GM19397 (cell line): ENCODE measurements at regions not wholly inside any gene's neighbourhood (a gene's known extent, or its start where the extent isn't known, plus 50 kb on each side); places are given as distances from the start of the nearest gene placed in this dataset.
"Not testable (repeated sequence)": the region's sequence is repeated elsewhere in the genome, so short reads cannot be mapped to it uniquely, and the experiment has no call there.

Experiments used
- ATAC-seq: cut with Tn5 transposase; IDR thresholded peaks from one replicate; pipeline ENCODE4 v1.9.1; 2021; ENCODE audit warnings: mild to moderate bottlenecking, moderate library complexity; ENCODE audit not compliant: unreplicated experiment

DNA sequence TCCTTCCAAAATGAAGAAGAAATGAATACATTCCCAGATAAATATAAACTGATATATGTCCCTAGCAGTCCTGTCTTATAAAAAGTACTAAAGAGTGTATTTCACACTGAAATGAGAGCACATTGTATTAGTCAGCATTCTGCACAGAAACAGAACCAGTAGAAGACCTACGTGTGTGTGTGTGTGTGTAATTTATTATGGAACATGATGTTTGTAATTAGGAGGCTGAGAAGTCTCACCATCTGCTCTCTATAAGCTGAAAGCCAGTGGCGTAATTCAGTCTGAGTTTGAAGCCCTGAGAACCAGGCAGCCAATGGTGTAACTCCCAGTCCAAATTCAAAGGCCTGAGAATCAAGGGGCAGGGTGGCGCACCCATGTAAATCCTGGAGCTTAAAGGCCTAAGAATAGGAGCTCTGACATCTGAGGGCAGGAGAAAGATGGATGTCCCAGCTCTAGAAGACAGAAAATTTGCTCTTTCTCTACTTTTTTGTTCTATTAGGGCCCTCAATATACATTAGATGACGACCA is 146.5 kb upstream of the LYPLAL1 start:
- ATAC-seq = no peak

DNA sequence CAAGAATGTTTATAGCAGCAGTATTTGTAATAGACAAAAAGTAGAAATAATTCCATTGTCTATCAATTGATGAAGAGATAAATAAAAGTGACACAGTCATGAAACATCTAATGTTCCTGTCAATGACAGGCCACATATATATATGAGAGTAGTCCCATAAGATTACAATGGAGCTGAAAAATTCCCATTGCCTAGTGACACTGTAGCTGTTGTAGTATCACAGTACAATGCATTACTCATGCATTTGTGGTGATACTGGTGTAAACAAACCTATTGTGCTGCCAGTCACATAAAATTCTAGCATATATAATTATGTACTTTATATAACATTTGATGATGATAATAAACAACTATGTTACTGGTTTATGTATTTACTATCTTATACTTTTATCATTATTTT is 141.9 kb upstream of the LYPLAL1 start:
- ATAC-seq = no peak

DNA sequence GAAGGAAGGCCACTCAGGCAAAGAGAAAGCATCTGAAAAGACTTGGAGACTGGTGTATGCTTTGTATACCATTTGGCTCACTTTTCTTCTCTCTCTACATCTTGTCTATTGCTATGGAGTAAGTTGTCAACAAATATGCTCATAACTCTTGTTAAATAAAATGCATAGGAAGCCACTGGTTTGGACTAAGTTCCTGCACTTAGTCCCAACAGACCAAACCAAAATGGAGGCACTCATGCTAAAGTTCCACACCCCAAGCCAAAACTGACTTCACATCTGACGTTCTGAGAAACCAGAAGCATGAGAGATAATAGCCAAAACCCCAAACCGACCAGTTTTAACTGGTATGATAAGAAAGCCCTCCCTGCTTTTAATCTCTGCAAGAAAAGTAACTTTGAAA is 135.3 kb upstream of the LYPLAL1 start:
- ATAC-seq = no peak

DNA sequence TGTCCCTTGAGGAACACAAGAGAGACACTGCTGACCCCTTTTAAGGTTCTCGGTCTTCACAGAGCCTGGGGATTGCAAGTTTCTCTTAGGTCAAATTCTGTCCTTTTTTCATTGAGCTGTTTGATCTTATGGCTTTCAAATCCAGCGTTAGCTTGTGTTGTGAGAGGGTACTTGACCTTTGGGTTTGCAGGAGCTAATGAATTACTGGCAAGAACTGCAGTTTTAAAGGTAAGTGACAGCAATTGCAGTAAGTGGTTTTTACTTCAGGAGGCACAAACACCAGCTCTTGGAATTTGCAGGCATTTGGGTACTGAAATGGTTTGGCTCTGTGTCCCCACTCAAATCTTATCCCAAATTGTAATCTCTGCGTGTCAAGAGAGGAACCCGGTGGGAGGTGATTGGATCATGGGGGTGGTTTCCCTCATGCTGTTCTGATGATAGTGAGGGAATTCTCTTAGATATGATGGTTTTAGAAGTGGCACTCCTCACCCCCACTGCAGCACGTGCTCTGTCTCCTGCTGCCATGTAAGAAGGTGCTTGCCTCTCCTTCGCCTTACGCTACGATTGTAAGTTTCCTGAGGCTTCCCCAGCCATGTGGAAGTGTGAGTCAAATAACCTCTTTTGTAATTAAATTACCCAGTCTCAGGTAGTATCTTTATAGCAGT is 134.5 kb upstream of the LYPLAL1 start:
- ATAC-seq = no peak

DNA sequence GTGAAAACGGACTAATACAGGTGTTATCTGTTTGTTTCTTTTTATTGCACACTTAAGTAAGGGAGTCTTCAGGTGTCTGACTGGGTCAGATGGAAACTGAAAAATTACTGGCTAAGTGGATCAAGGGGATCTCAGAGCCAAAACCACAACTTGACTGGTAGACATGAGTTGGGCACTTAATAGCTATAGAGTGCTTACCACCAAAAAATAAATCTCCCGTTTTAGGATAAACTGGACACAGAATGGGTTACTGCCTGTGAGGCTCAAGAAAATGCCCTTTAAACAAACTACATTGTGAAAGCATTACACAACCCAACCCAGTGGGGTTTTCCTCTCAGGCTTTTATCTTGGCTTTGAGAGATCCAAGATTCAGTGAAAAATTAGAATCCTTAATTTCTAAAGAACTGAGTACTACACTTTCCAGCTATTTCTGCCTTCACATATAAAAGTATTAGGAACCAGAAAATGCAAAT is 134.0 kb upstream of the LYPLAL1 start:
- ATAC-seq = no peak

DNA sequence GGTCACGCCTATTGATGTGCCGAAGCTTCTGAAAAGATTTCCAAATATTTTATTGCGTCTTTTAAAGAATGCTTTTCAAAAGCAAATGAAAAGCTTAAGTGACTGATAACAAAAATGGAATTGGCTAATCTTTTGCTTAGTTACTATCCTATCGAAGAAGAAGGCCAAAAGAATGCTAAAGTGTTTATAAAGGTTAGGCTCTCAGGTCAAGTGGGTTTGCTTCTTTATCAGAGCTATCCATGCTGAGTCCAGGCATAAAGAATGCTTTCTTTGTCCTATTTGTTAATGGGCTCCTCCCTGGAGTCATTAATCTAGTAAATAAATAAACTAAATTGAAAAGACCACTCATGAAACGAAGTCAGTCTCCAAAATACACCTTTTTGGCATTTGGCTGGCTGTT is 133.4 kb upstream of the LYPLAL1 start:
- no peak for ATAC-seq

DNA sequence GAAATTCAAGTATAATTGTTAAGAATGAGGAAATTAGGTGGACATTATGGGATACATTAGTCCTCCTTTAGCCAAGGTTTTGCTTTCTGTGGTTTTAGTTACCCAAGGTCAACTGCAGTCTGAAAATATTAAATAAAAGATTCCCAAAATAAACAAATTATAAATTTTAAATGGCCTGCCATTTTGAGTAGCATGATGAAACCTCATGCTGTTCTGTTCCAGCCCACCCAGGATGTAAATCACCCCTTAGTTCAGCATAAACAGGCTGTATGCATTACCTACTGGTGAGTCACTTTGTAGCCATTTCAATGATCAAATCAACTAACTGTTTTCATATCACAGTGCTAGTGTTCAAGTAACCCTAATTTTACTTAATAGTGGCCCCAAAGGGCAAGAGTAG is 132.5 kb upstream of the LYPLAL1 start:
- no peak for ATAC-seq

DNA sequence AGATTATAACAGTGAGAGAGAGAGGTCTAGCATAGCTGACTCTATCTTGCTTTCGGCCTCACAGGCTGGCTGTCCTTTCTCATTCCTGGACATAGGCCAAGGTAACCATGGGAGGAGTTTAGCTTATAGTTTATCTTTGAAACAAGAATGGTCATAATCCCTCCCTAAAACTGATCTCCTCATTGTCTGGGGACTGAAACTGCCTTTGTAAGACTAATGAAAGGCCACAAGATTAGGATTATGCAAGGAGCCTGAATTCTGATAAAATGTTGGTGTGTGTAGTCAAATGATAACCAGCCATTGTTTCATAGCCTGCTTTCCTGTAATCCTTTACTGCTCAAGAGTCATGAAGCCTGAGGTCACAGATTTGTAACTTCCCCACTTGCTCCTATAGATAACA is 131.9 kb upstream of the LYPLAL1 start:
- ATAC-seq = no peak

DNA sequence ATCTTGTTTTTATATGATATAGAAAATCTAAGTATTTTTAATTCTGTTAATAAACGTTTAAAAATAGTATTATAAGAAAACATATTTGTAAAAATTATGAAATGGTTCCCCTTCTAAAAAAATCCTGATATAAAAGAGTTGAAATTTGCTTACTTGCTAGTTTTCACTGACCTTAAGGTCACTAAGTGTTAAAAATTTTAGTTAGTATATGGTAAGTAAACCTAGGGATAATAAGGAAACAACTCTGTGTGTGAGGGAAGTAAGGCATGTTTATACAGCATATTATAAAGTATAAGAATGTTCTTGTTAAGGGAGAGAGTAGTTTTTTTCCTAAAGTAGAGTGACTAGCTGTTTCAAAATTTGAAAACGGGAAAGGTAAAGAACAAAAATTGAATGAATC is 130.9 kb upstream of the LYPLAL1 start:
- no peak for ATAC-seq

DNA sequence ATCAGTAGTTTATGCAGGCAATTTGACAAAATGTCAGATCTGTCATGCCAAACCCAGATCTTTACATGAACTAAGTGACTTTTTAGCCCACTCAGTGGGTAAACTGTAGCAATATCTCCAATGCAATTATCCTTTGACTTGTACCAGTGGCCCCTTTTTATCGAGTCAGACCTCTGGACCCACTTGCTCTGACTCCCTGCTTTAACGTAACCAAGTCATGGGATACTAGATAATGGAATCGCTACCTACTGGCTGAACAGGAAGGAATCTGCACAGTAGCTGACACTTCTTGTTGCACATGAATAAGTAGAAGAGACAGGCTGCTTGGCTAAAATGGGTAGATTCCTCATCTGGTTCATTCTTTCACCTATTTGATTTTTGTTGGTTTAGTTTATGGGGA is 128.4 kb upstream of the LYPLAL1 start:
- no peak for ATAC-seq

DNA sequence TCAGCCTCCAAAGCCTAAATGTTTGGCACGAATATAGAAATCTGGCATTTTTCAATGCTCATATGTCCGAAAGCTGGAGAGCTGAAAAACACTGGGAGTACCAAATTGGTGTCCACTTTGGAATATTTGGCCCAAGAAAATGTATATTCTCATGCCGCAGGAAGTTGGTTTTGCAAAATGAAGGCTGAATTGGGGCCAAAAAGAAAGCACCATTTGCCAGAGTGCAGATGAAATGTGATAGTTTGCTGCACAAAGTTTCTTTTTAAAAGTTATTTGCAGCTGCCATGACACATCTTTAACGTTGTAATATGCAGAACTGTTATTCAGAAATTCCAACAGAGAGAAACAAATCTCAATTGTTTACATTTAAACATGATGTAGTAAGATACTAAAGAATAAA is 124.2 kb upstream of the LYPLAL1 start:
- ATAC-seq = no peak

DNA sequence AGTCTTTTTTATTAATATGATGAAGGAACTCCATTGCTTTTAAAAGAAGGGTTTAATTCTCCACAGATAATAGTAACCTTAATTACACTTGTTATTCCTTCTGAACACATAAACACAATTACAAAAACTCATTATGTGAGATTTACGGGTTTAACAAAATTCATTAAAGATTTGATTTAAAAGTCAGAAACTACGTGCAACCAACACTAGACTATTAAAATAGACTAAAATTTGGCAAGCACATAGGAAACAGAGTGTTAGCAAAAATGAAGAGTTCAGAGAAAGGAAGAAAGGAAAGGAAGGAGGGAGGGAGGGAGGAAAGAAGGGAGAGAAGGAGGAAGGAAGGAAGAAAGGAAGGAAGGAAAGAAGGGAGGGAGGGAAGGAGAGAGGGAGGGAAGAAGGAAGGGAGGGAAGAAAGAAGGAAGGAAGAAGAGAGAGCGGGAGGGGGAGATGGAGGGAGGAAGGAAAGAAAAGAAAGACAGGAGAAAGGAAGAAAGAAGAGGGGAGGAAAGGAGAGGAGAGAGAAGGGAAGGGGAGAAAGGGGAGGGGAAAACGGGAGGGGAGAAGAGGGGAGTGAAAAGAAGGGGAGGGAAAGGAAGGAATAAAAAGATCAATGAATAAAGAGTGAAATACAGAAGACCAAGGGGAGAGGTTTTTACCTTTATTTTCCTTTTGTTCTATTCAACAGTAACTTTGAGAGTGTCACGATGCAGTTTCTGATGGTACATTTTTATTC is 123.4 kb upstream of the LYPLAL1 start:
- ATAC-seq = no peak

DNA sequence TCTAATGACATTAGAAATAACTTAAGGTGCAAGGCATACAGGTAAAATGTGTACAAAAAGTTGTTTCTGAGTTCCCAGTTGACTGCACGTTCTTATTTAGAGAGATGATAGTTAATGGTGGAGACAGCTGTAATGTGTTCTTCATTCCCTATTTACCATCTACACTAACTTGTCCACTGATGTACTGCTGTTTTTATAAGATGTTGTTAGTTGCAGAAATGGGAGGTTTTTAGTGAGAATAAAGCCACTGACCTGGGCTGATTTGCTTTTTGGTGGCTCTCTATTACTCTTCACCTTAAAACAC is 122.9 kb upstream of the LYPLAL1 start:
- no peak for ATAC-seq

DNA sequence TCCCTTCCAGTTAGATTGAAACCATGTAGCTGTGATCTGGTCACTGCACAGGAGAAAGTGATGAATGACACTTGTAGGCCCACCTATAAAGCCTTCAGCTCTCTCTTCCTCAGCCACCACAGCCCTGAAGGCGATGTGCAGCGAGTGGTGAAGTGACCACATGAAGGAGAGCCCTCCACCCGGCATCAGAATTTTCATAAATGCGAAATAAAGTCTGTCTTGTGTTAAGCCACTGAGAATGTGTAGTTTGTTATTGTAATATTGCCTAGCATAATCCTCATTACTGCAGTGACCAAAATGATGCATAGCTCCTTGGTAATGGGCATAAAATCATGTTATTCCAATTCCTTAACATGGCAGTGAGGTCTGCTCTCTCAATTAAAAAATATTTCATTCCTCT is 122.1 kb upstream of the LYPLAL1 start:
- no peak for ATAC-seq

DNA sequence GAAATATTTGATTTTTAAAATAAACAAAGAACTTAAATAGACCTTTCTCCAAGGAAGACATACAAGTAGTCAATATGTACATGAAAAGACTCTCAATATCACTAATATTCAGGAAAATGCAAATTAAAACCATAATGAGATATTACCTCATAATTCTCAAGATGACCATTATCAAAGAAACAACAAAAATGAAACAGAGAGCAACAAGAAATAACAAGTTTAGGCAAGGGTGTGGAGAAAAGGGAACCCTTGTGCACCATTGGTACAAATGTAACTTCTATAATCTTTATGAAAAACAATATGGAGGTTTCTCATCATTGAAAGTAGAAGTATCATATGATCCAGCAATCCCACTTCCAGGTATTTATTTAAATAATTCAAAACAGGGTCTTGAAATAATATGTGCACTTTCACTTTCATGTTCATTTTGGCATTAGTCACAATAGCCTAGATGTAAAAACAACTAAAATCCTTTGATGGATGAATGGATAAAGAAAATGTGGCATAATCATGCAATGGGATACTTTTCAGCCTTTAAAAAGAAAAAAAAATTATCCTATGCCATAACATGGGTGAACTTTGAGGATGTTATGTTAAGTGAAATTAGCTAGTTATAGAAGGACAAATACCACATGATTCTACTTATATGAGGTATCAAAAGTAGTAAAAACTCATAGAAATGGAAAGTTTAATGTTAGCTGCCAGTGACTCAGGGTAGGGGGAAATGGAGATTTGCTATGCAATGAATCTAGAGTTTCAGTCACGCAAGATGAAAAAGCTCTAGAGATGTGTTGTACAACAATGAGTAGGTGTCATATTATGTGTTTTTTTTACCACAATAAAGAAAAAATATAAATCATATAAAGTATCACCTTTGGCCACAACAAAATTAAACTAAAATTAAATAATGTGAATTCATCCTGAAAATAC is 114.5 kb upstream of the LYPLAL1 start:
- no peak for ATAC-seq

DNA sequence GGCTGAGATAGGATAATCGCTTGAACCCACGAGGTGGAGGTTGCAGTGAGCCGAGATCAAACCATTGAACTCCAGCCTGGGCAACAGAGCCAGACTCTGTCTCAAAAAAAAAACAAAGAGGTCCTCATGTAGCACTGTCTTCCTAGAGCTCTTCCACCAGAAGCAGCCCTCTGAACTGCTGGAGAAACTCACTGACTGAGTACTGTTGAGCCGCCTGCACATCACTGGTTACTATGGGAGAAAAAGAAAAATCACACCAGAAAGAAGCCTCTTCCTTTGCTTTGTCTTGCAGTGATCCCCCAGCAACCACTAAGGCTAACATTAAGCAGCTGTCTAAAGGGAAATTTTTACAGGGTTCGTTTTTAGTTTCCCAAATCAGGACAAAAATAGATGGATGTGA is 112.9 kb upstream of the LYPLAL1 start:
- ATAC-seq = no peak

DNA sequence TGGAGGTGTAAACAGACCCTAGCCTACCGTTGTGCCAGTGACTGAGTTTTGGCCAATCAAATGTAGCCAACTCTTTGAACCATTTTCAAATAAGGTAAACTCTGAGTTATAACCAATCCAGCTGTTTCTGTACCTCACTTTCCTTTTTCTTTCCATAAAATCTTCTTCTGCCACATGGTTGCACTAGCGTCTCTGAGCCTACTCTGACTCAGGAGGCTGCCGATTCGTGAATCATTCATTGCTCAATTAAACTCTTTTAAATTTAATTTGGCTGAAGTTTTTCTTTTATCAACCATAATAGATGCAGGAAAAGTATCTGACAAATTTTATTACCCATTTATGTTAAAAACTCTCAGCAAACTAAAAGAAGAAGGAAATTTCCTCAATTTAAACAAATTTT is 111.5 kb upstream of the LYPLAL1 start:
- ATAC-seq = no peak

DNA sequence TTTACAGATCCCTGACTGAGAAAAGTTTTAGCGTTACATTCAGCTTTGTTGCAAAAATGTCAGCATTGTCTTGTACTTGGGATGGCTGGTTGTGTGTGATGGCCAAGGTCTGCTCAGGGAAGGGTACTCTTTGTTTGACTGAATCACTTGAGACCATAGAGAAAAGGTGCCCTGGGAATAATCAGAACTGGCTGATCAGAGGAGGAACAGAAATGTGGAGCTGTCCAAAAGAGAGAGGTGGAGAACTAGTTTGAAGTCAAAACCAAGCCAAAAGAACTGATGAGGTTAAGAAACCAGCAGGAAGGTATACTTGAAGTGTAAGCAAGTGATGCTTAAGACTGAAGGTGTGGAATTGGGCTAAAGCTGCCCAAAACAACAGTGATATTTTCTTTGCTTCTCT is 107.6 kb upstream of the LYPLAL1 start:
- ATAC-seq = no peak

DNA sequence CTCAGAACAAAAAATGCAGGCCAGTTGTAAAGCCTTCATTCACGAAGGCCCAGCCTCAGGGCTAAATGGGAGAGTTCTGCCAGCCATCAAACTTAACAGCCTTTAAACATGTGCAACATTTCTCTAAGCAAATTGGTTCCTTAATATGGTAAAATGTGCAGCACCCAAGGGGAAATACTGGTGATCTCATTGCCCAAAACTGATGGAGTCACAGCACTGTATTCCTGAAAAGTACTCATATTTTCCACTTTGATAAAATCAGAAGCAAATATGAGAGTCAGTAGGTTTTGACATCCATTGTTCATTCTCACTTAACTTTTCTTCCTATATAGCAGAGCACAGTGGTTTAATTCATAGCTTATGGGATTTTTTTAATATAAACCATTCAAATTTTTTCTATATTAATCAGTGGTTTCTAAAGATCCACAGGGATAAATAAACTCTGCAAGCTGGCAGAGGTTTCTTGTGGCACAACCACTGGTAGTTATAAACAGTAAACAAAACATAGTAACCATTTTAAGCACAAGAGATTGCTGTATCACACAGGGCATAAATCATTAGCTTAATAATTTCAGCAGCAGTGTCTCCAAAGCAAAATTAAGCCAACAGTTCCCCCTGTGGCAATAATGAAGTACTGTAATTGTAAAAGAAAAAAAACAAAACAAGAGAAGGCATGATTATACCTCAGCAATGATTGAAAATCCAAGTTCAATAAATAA is 106.9 kb upstream of the LYPLAL1 start:
- ATAC-seq = no peak

DNA sequence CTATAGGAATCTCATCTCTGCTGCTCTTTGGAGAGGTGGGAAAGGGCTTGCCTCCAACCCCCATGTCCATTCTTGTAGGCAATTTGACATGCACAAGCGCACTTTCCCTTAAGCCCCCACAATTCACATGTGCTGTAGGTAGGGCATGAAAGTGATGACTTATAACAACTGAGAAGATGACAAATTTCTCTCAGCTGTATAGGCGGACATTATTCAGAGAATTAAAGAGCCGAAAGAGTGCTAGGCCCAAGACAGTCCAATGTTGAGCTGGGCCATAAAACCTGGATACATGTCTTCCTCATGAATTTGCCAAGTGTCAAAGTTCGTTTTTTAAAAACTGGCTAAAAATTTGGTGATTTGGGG is 106.3 kb upstream of the LYPLAL1 start:
- ATAC-seq = no peak

DNA sequence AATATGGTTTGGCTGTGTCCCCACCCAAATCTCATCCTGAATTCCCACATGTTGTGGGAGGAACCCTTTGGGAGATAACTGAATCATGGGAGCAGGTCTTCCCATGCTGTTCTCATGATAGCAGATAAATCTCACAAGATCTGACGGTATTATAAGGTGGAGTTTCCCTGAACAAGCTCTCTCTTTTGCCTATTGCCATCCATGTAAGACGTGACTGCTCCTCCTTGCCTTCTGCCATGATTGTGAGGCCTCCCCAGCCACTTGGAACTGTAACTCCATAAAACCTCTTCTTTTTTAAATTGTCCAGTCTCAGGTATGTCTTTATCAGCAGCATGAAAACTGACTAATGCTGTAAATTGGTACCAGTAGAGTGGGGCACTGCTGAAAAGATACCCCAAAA is 103.3 kb upstream of the LYPLAL1 start:
- ATAC-seq = not testable (repeated sequence)
